H9 (cell line): ENCODE measurements at regions not wholly inside any gene's neighbourhood (a gene's known extent, or its start where the extent isn't known, plus 50 kb on each side); places are given as distances from the start of the nearest gene placed in this dataset.

Experiments
- DNase-seq: peaks from one replicate; pipeline ENCODE4 v3.0.0-alpha.2; 2017
- H2AFZ ChIP-seq: one replicate; pipeline ENCODE4 v1.6.1; 2013; ENCODE audit warnings: mild to moderate bottlenecking, low read length, control low read depth, moderate library complexity
- H2AK5ac ChIP-seq: 2 replicates; pipeline ENCODE4 v1.6.1; 2013; ENCODE audit warnings: low read length, control low read depth, mixed read lengths; ENCODE audit not compliant: insufficient read length
- H2BK120ac ChIP-seq: one replicate; pipeline ENCODE4 v1.6.1; 2013; ENCODE audit warnings: low read depth, mild to moderate bottlenecking, low read length, control low read depth, inconsistent platforms; ENCODE audit not compliant: poor library complexity, severe bottlenecking
- H2BK12ac ChIP-seq: 2 replicates; pipeline ENCODE4 v1.6.1; 2013; ENCODE audit warnings: low read length, control low read depth, mixed read lengths, low read depth; ENCODE audit not compliant: insufficient read length
- H2BK15ac ChIP-seq: 2 replicates; pipeline ENCODE4 v1.6.1; 2013; ENCODE audit warnings: low read depth, low read length, control low read depth
- H2BK20ac ChIP-seq: one replicate; pipeline ENCODE4 v1.6.1; 2013; ENCODE audit warnings: low read depth, mild to moderate bottlenecking, low read length, control low read depth, inconsistent platforms; ENCODE audit not compliant: poor library complexity, severe bottlenecking
- H2BK5ac ChIP-seq: 2 replicates; pipeline ENCODE4 v1.6.1; 2013; ENCODE audit warnings: low read length, control low read depth, mixed read lengths; ENCODE audit not compliant: insufficient read length
- H3K14ac ChIP-seq: 2 replicates; pipeline ENCODE4 v1.6.1; 2013; ENCODE audit warnings: low read length, control low read depth; ENCODE audit not compliant: insufficient read depth
- H3K18ac ChIP-seq: 2 replicates; pipeline ENCODE4 v1.6.1; 2013; ENCODE audit warnings: low read depth, mild to moderate bottlenecking, mixed read lengths, low read length, control low read depth; ENCODE audit not compliant: insufficient read length
- H3K23ac ChIP-seq: 2 replicates; pipeline ENCODE4 v1.6.1; 2013; ENCODE audit warnings: low read length, control low read depth, mixed read lengths, low read depth; ENCODE audit not compliant: insufficient read length
- H3K23me2 ChIP-seq: 2 replicates; pipeline ENCODE4 v1.6.1; 2013; ENCODE audit warnings: low read depth, mild to moderate bottlenecking, mixed read lengths, low read length, control low read depth; ENCODE audit not compliant: insufficient read length, poor library complexity, severe bottlenecking
- H3K27ac ChIP-seq: 2 replicates; pipeline ENCODE4 v1.5.1; 2013; ENCODE audit warnings: low read length, control low read depth, mixed read lengths, low read depth; ENCODE audit not compliant: insufficient read length
- H3K27me3 ChIP-seq: 2 replicates; pipeline ENCODE4 v1.6.1; 2013; ENCODE audit warnings: low read length, control low read depth, inconsistent platforms; ENCODE audit not compliant: insufficient read depth
- H3K4ac ChIP-seq: 2 replicates; pipeline ENCODE4 v1.6.1; 2013; ENCODE audit warnings: low read depth, mild to moderate bottlenecking, control low read depth, inconsistent platforms, low read length, moderate library complexity
- H3K4me1 ChIP-seq: 2 replicates; pipeline ENCODE4 v1.6.1; 2013; ENCODE audit warnings: low read length, control low read depth, inconsistent platforms; ENCODE audit not compliant: insufficient read depth
- H3K4me2 ChIP-seq: 2 replicates; pipeline ENCODE4 v1.6.1; 2013; ENCODE audit warnings: low read length, control low read depth, mixed read lengths; ENCODE audit not compliant: insufficient read length, insufficient read depth
- H3K56ac ChIP-seq: 2 replicates; pipeline ENCODE4 v1.6.1; 2013; ENCODE audit warnings: low read depth, mild to moderate bottlenecking, mixed read lengths, low read length, control low read depth; ENCODE audit not compliant: insufficient read length
- H3K79me1 ChIP-seq: 2 replicates; pipeline ENCODE4 v1.6.1; 2013; ENCODE audit warnings: low read depth, mild to moderate bottlenecking, moderate library complexity, low read length, control low read depth, inconsistent platforms; ENCODE audit not compliant: insufficient read depth, poor library complexity, severe bottlenecking
- H3K79me2 ChIP-seq: 2 replicates; pipeline ENCODE4 v1.6.1; 2013; ENCODE audit warnings: low read length, control low read depth, inconsistent platforms; ENCODE audit not compliant: insufficient read depth
- H3K9ac ChIP-seq: 2 replicates; pipeline ENCODE4 v1.6.1; 2013; ENCODE audit warnings: low read length, control low read depth, mixed read lengths; ENCODE audit not compliant: insufficient read length; ENCODE audit errors: extremely low read depth
- H3K9me3 ChIP-seq: one replicate; pipeline ENCODE4 v1.6.1; 2013; ENCODE audit warnings: low read depth, low read length, inconsistent platforms; ENCODE audit not compliant: control insufficient read depth
- H3T11ph ChIP-seq: one replicate; pipeline ENCODE4 v1.6.1; 2013; ENCODE audit warnings: mild to moderate bottlenecking, low read length, control low read depth, inconsistent platforms
- H4K20me1 ChIP-seq: one replicate; pipeline ENCODE4 v1.6.1; 2013; ENCODE audit not compliant: control insufficient read depth, insufficient read length, insufficient read depth
- H4K5ac ChIP-seq: 2 replicates; pipeline ENCODE4 v1.6.1; 2013; ENCODE audit warnings: low read depth, mild to moderate bottlenecking, mixed read lengths, low read length, control low read depth; ENCODE audit not compliant: insufficient read length
- H4K8ac ChIP-seq: replicated peaks from 2 replicates; pipeline ENCODE4 v1.6.1; 2013; ENCODE audit warnings: low read length, control low read depth, mixed read lengths, low read depth; ENCODE audit not compliant: insufficient read length
- H4K91ac ChIP-seq: 2 replicates; pipeline ENCODE4 v1.6.1; 2013; ENCODE audit warnings: low read depth, mild to moderate bottlenecking, moderate library complexity, mixed read lengths, low read length, control low read depth; ENCODE audit not compliant: insufficient read length
- H3K27ac Mint-ChIP-seq, 3 experiments: 2 replicates in 2 of 3; 3 replicates in 1 of 3; pipeline ENCODE4 v1.8.0; 2020 to 2021; ENCODE audit warnings: mixed read lengths in 3 of 3, mild to moderate bottlenecking in 1 of 3, moderate library complexity in 1 of 3
- H3K27me3 Mint-ChIP-seq: 2 replicates; pipeline ENCODE4 v1.8.0; 2021; ENCODE audit warnings: low read depth, mild to moderate bottlenecking, moderate library complexity, mixed read lengths
- H3K36me3 Mint-ChIP-seq, 3 experiments: 2 replicates in 2 of 3; 3 replicates in 1 of 3; pipeline ENCODE4 v1.8.0; 2020 to 2021; ENCODE audit warnings: low read depth in 3 of 3, mixed read lengths in 3 of 3; ENCODE audit not compliant: insufficient read depth in 1 of 3
- H3K4me1 Mint-ChIP-seq, 2 experiments: 2 replicates each; pipeline ENCODE4 v1.8.0; 2020; ENCODE audit warnings: mixed read lengths in 2 of 2
- H3K4me3 Mint-ChIP-seq, 2 experiments: 2 replicates in 1 of 2; 3 replicates in 1 of 2; pipeline ENCODE4 v1.8.0; 2020 to 2021; ENCODE audit warnings: mild to moderate bottlenecking in 2 of 2, mixed read lengths in 2 of 2, moderate library complexity in 1 of 2
- H3K9me3 Mint-ChIP-seq, 2 experiments: 2 replicates in 1 of 2; 3 replicates in 1 of 2; pipeline ENCODE4 v1.8.0; 2020; ENCODE audit warnings: mild to moderate bottlenecking in 2 of 2, mixed read lengths in 2 of 2, moderate library complexity in 1 of 2
- CTCF ChIP-seq: fragments of 200-600 bp; sonication (generic); conservative IDR thresholded peaks from 3 replicates; pipeline ENCODE4 v1.8.0; 2021; ENCODE audit warnings: antibody characterized with exemption, mild to moderate bottlenecking
- WGBS: extraction: QIAGEN DNeasy Blood & Tissue Kit; methylation state at CpG from one replicate; pipeline ENCODE4 v1.1.7; 2013; ENCODE audit warnings: missing lambda C conversion rate, low lambda C conversion rate, mixed read lengths; ENCODE audit not compliant: insufficient read length; ENCODE audit errors: extremely low coverage; 5-methylcytosine and 5-hydroxymethylcytosine counted together

GRCh38 chr1:96416111-96416595, 305.4 kb upstream of the PTBP2 start:
- H4K20me1 ChIP-seq, result no peaks in the 10 kb centered on the region
- Mint-ChIP-seq H3K4me1 (peaks cover 3 to 7% of the 10 kb centered on the region in 2 experiments; a peak in 3 of 4 replicates), H3K4me3 (no peak overlapping the region), H3K27ac (no peak overlapping the region), H3K9me3 (no peaks in the 10 kb centered on the region), H3K36me3 (no peaks in the 10 kb centered on the region), H3K27me3 (no peaks in the 10 kb centered on the region)
- no peak overlapping the region for H3T11ph ChIP-seq
- H2AK5ac ChIP-seq, result no peak overlapping the region
- H4K8ac ChIP-seq, result no peak overlapping the region
- H3K9me3 ChIP-seq, result no peaks in the 10 kb centered on the region
- H2AFZ ChIP-seq, result no peak overlapping the region
- no peak overlapping the region for H2BK20ac ChIP-seq
- no peak for TF ChIP-seq CTCF
- H2BK5ac ChIP-seq, result no peak overlapping the region
- no peak overlapping the region for H3K23ac ChIP-seq
- no CpG with 5 or more reads among the region's 5 CpGs for WGBS
- no peak overlapping the region for H3K14ac ChIP-seq
- H3K4me2 ChIP-seq, result no peak overlapping the region
- DNase-seq, result no peak
- H2BK12ac ChIP-seq, result no peak overlapping the region
- H3K27ac ChIP-seq, result no peak overlapping the region
- no peak overlapping the region for H2BK120ac ChIP-seq
- no peak overlapping the region for H3K56ac ChIP-seq
- no peak overlapping the region for H4K91ac ChIP-seq
- no peaks in the 10 kb centered on the region for H3K27me3 ChIP-seq
- H3K79me2 ChIP-seq, result 0 out of 2 replicates have a peak, but pooled peaks cover 1% of the 10 kb centered on the region
- no peak overlapping the region for H4K5ac ChIP-seq
- H3K18ac ChIP-seq, result no peak overlapping the region
- no peaks in the 10 kb centered on the region for H3K79me1 ChIP-seq
- H3K23me2 ChIP-seq, result no peaks in the 10 kb centered on the region
- no peak overlapping the region for H2BK15ac ChIP-seq
- no peaks in the 10 kb centered on the region for H3K4me1 ChIP-seq
- H3K9ac ChIP-seq, result no peak overlapping the region
- no peak overlapping the region for H3K4ac ChIP-seq
